Mesothelial cell of epicardium (in vitro differentiated cells): ENCODE measurements at regions not wholly inside any gene's neighbourhood (a gene's known extent, or its start where the extent isn't known, plus 50 kb on each side); places are given as distances from the start of the nearest gene placed in this dataset.

Experiments
- DNase-seq, 2 experiments: peaks; one replicate each; pipeline ENCODE4 v3.0.0; 2021; ENCODE audit warnings: low spot score in 2 of 2; ENCODE audit not compliant: unreplicated experiment in 2 of 2
- H3K27ac Mint-ChIP-seq: 2 replicates; pipeline ENCODE4 v1.8.0; 2021; ENCODE audit warnings: mixed read lengths
- H3K27me3 Mint-ChIP-seq: 2 replicates; pipeline ENCODE4 v1.8.0; 2021; ENCODE audit warnings: low read depth, mixed read lengths
- H3K36me3 Mint-ChIP-seq: 2 replicates; pipeline ENCODE4 v1.8.0; 2021; ENCODE audit warnings: mixed read lengths
- H3K4me1 Mint-ChIP-seq: 2 replicates; pipeline ENCODE4 v1.8.0; 2021; ENCODE audit warnings: mixed read lengths
- H3K4me3 Mint-ChIP-seq: 2 replicates; pipeline ENCODE4 v1.8.0; 2021; ENCODE audit warnings: mild to moderate bottlenecking, moderate library complexity, mixed read lengths
- H3K9me3 Mint-ChIP-seq: 2 replicates; pipeline ENCODE4 v1.8.0; 2021; ENCODE audit warnings: mixed read lengths
- TF ChIP-seq, protein P1 (sequence below): fragments of 200-600 bp; sonication (generic); IDR thresholded peaks from one replicate; pipeline ENCODE4 v1.5.0; 2021; ENCODE audit warnings: antibody characterized with exemption; ENCODE audit not compliant: unreplicated experiment

DNA sequence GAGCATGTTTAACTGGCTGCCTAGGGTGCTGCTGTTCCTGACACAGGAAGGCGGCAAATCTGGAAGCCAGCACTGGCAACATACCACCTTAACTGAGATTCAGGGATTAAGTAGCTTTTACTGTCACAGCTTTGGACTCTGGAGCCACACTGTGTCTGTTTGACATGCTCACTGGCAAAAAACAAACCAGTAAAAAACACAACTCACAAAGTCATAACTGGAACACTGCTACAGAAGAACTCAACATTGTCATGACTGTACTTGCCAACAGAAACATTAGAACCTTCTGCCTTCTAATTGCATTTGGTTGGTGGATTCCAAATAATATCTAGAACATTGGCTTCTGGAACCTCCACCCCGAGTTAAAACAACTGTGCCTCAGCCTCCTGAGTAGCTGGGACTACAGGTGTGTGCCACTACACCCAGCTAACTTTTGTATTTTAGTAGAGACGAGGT, 117.6 kb downstream of the TTC6 start:
- no peak overlapping the region for H3K4me3 Mint-ChIP-seq
- TF ChIP-seq, protein P1, sequence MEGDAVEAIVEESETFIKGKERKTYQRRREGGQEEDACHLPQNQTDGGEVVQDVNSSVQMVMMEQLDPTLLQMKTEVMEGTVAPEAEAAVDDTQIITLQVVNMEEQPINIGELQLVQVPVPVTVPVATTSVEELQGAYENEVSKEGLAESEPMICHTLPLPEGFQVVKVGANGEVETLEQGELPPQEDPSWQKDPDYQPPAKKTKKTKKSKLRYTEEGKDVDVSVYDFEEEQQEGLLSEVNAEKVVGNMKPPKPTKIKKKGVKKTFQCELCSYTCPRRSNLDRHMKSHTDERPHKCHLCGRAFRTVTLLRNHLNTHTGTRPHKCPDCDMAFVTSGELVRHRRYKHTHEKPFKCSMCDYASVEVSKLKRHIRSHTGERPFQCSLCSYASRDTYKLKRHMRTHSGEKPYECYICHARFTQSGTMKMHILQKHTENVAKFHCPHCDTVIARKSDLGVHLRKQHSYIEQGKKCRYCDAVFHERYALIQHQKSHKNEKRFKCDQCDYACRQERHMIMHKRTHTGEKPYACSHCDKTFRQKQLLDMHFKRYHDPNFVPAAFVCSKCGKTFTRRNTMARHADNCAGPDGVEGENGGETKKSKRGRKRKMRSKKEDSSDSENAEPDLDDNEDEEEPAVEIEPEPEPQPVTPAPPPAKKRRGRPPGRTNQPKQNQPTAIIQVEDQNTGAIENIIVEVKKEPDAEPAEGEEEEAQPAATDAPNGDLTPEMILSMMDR, result no peak
- H3K4me1 Mint-ChIP-seq, result peaks cover 2% of the 10 kb centered on the region
- no peaks in the 10 kb centered on the region for H3K36me3 Mint-ChIP-seq
- DNase-seq, result no peak
- H3K9me3 Mint-ChIP-seq, result no peaks in the 10 kb centered on the region
- H3K27me3 Mint-ChIP-seq, result no peaks in the 10 kb centered on the region
- H3K27ac Mint-ChIP-seq, result no peak overlapping the region

DNA sequence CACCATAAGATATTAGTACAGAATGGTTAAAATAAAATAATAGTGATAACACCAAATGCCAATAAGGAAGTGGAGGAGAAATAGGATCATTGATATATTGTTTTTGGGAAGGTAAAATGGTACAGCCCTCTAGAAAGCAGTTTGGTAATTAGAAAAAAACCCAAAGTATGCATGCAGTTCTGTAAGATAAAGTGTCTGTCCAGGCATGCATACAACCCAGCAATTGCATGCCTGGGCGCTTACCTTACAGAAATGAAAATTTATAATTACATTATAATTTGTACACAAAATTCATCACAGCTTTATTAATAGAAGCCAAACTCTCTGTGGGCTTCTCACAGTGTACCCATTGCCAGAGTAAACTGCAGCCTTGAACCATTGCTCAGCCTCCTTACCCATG, 124.7 kb downstream of the TTC6 start:
- Mint-ChIP-seq H3K4me3 (no peak overlapping the region), H3K27ac (no peak overlapping the region), H3K4me1 (no peaks in the 10 kb centered on the region), H3K9me3 (peaks cover 5% of the 10 kb centered on the region), H3K36me3 (no peaks in the 10 kb centered on the region), H3K27me3 (no peaks in the 10 kb centered on the region)
- DNase-seq, result no peak
- TF ChIP-seq, protein P1, result no peak

DNA sequence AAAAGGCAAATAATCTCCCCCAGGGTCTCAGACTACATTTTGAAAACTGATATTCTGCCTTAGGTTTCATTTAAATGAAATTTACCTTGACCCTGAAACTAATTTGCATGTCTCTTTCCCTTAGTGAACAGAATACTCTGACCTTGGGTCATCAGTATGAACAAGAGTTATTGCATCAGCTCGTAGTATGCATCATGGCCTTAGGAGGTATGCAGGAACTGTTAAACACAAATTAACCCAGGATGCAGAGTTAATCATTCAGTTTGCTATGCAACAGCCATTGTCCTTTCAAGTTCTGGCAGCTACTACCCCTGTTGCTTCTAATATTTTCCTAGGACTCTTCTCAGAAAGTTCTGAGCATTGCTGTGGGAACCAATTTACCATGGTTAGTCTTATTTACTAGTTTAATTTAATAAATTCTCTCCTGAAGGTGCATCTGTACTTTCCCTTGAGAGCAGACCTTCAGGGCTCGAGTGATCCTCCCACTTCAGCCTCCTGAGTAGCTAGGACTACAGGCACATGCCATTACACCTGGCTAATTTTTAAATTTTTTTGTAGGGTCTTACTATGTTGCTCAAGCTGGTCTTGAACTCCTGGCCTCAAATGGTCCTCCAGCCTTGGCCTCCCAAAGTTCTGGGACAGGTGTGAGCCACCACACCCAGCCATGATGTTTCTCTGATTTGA, 126.7 kb downstream of the TTC6 start:
- H3K4me1 Mint-ChIP-seq, result no peaks in the 10 kb centered on the region
- no peaks in the 10 kb centered on the region for H3K27me3 Mint-ChIP-seq
- H3K27ac Mint-ChIP-seq, result no peak overlapping the region
- TF ChIP-seq, protein P1, result no peak
- H3K4me3 Mint-ChIP-seq, result no peak overlapping the region
- DNase-seq, result no peak
- no peaks in the 10 kb centered on the region for H3K36me3 Mint-ChIP-seq
- peaks cover 5% of the 10 kb centered on the region for H3K9me3 Mint-ChIP-seq

DNA sequence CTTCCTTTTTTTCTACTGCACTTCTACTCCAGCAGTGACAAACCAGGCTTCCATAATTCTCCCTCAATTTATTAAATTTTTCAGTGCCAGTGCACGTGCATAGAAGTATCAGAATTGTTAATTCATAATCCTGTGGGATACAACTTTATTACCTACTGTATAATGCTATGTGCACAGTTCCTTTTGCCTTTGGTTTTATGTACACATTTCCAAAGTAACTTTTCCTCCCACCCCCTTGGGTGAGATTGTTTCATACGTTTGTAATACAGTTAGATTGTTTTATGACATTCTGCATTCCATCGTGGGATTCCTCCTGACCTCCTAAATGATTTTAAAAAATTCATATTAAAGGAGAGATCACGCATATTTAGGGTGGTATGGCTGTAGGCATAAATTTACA, 128.1 kb downstream of the TTC6 start:
- Mint-ChIP-seq H3K36me3 (no peaks in the 10 kb centered on the region), H3K4me1 (no peaks in the 10 kb centered on the region), H3K9me3 (peaks cover 5% of the 10 kb centered on the region), H3K27me3 (no peaks in the 10 kb centered on the region), H3K4me3 (no peak overlapping the region), H3K27ac (no peak overlapping the region)
- DNase-seq, result no peak
- TF ChIP-seq, protein P1, result no peak

DNA sequence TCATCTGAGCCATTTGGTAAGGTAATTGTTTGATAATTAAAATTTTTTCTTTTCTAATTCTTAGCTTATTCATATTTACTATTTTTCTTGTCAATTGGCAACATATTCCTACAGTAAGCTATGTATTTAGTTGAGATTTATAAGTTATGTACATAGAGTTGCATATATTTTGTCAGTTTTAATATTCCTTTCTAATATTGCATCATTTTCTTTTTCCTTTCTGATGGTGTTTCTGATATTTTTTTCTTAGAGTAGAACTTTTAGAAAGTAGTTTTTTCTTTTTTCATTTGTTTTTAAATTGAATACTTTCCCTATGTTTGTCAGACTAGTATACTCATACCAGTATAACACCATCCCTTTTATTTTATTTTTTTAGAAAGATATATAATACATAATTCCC, 131.3 kb downstream of the TTC6 start:
- no peak for DNase-seq
- Mint-ChIP-seq H3K27me3 (peaks cover 3% of the 10 kb centered on the region), H3K9me3 (no peaks in the 10 kb centered on the region), H3K27ac (no peak overlapping the region), H3K36me3 (no peaks in the 10 kb centered on the region), H3K4me1 (no peaks in the 10 kb centered on the region), H3K4me3 (no peak overlapping the region)
- TF ChIP-seq, protein P1, result no peak
